GM12865 (cell line): ENCODE measurements at regions not wholly inside any gene's neighbourhood (a gene's known extent, or its start where the extent isn't known, plus 50 kb on each side); places are given as distances from the start of the nearest gene placed in this dataset.
"Not testable (repeated sequence)": the region's sequence is repeated elsewhere in the genome, so short reads cannot be mapped to it uniquely, and the experiment has no call there.

ENCODE experiments used
- DNase-seq: peaks from one replicate; pipeline ENCODE4 v3.0.0; 2010; ENCODE audit warnings: low read depth
- H3K4me3 ChIP-seq: 2 replicates; pipeline ENCODE4 v1.5.1; 2011; ENCODE audit warnings: mild to moderate bottlenecking, low read depth, low read length, control low read depth
- CTCF ChIP-seq: IDR thresholded peaks from 2 replicates; pipeline ENCODE4 v1.5.1; 2011; ENCODE audit warnings: low read length, control low read depth, low read depth, inconsistent platforms; ENCODE audit not compliant: insufficient read depth; ENCODE audit errors: missing control alignments

GRCh38 chr12:67046062-67046461 is 223.1 kb upstream of the CAND1 start:
- no peak overlapping the region for H3K4me3 ChIP-seq
- no peak for DNase-seq
- no peak for TF ChIP-seq CTCF

- no peak overlapping the region for H3K4me3 ChIP-seq
- DNase-seq = no peak
- TF ChIP-seq CTCF = no peak
Measured at GRCh38 chr12:67047634-67048033, 221.5 kb upstream of the CAND1 start.

GRCh38 chr12:67048371-67048770 is 220.8 kb upstream of the CAND1 start:
- no peak for DNase-seq
- TF ChIP-seq CTCF = no peak
- H3K4me3 ChIP-seq = no peak overlapping the region

GRCh38 chr12:67049199-67049598 is 220.0 kb upstream of the CAND1 start:
- not testable (repeated sequence) for DNase-seq, H3K4me3 ChIP-seq

- TF ChIP-seq CTCF = no peak
- DNase-seq = no peak
- H3K4me3 ChIP-seq = no peak overlapping the region
Measured at GRCh38 chr12:67052981-67053380, 216.2 kb upstream of the CAND1 start.

- no peak overlapping the region for H3K4me3 ChIP-seq
- no peak for TF ChIP-seq CTCF
- DNase-seq = no peak
Measured at GRCh38 chr12:67056329-67056728, 212.8 kb upstream of the CAND1 start.

GRCh38 chr12:67057072-67057471 is 212.1 kb upstream of the CAND1 start:
- no peak for DNase-seq
- no peak overlapping the region for H3K4me3 ChIP-seq
- no peak for TF ChIP-seq CTCF

GRCh38 chr12:67062193-67062592 is 207.0 kb upstream of the CAND1 start:
- TF ChIP-seq CTCF = no peak
- no peak overlapping the region for H3K4me3 ChIP-seq
- no peak for DNase-seq
